GM21381 (cell line): ENCODE measurements at regions not wholly inside any gene's neighbourhood (a gene's known extent, or its start where the extent isn't known, plus 50 kb on each side); places are given as distances from the start of the nearest gene placed in this dataset.

Experiments
- ATAC-seq: cut with Tn5 transposase; IDR thresholded peaks from one replicate; pipeline ENCODE4 v1.9.1; 2021; ENCODE audit warnings: mild to moderate bottlenecking, moderate library complexity; ENCODE audit not compliant: unreplicated experiment

- no peak for ATAC-seq
Measured at GRCh38 chr5:13480834-13481233, 463.7 kb downstream of the DNAH5 start.

- no peak for ATAC-seq
Measured at GRCh38 chr5:13478831-13479465, 465.5 kb downstream of the DNAH5 start.

DNA sequence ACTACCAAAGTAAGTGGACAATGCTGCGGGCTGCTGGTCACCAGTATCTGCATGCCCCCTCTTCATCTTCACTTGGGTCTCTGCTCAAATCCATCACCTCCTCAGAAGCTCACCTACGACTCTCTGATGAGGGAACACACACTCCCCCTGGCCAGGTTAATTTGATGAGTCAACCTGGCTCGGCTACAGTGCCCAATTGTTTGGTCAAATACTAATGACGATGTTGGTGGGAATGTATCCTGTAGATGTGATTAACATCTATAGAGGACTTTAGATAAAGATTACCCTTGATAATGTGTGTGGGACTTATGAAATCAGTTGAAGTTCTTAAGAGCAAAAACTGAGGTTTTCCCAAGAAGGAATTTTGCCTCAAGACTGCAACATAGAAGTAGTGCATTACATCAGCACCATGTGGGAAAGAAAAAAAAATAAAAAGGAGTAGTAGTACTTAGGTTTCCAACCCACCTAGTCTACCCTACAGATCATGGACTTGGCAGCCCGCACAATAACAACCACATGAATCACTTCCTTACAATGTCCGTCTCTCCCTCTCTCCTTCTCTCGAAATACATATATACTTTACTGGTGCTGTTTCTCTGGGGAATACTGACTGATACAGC, 467.3 kb downstream of the DNAH5 start:
- no peak for ATAC-seq

DNA sequence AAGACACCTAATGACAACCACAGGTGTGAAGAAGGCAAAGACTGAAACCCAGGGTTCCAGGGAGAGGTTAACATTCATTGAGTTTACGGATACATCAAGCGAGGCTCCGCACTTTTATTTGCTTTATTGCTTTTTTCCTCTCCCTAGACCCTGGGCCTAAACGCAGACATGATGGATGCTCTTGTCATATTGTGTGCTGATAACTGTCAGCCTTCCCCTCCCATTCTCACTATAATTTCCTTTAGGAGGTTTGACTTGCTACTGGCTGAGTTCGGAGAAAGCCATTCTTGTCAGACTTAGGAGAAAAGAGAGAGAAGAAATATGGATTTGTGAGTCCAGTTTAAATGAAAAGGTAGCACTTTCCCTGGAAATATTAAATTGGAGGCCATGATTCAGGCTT, 471.6 kb downstream of the DNAH5 start:
- no peak for ATAC-seq

DNA sequence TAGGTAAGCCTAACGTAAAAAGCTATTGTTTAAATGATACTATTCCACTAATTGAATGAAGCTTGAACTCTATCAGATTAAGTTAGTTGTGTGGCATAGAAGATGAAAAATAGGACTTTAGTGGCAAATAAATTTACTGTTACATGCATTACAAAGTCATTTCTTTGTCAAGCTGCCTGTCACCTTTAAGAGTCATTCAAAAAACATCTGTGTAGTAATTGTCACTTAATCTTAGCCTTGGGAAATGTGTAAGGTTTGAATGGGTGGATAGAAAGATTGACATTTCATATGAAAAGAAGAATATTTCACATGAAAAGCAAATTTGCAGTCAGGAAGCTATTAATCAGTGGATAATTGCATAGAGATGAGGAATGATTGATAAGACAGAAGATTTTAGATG, 473.5 kb downstream of the DNAH5 start:
- no peak for ATAC-seq

DNA sequence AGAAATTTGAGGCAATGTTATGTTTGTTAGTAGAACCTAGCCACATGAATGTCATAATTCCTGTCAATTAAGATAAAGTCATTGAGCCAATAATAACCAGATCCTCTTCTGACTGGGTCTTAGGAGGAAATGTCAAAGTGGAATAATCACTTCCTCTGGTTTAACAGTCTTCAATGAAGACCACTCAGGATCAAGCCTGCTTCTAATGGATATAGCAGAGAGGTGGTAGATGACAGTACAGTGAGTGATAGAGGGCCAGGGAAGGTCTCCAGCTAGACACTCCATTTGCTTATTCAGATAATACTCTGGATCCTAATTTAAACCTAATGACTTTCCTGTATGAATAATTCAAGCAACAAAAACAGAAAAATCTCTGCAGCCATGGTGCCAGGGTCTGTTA, 474.2 kb downstream of the DNAH5 start:
- ATAC-seq, result no peak

DNA sequence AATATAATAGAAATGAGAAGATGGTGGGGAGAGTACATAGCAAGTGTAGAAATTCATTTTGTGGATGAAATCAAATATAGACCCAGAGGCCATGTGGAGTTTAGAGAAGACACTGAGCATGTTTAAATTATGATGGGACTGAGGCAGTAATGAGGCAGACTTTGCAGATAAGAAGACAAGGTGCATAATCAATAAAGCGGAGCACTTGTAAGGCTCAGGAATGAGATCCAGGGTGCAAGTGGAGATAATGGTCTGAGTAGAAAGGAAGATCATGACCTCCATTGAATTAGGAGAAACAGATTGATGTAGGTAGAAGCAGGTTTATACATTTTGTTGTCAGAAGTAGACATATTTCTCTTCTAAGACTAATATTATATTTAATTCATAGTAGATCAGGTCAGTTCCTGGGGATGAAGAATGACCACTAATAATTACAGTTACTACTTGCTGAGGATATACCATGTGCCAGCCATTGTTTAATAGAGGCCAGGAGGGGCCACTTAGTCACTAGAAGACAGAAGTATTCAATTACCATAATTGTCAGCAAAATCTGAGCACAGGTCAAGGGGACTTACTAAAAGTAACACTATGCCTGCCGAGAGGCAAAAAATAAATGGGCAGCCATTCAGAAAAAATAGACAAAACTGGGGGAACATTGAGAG, 479.8 kb downstream of the DNAH5 start:
- ATAC-seq, result no peak

GRCh38 chr5:13460587-13460986, 483.9 kb downstream of the DNAH5 start:
- no peak for ATAC-seq

- ATAC-seq, result no peak
Measured at GRCh38 chr5:13454050-13454449, 490.4 kb downstream of the DNAH5 start.

GRCh38 chr5:13448843-13449242, 495.6 kb downstream of the DNAH5 start:
- ATAC-seq, result no peak

DNA sequence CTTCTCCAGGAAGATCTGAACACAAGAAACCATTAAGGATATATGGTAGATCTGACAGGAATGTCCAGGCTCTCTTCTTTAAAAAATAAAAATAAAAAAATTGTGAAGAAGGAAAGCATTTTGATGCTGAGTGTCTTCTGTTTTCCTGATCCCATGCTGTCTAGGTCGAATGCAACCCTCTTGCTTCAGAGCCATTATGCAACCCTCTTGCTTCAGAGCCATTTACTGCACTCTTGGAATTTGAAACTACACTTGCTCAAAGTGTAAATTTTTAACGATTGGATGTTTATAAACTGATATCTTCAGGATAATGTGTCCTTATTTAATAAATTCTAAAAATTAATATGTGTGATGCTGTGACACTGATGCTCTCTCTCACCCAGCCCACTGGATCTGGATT, 505.1 kb downstream of the DNAH5 start:
- no peak for ATAC-seq

DNA sequence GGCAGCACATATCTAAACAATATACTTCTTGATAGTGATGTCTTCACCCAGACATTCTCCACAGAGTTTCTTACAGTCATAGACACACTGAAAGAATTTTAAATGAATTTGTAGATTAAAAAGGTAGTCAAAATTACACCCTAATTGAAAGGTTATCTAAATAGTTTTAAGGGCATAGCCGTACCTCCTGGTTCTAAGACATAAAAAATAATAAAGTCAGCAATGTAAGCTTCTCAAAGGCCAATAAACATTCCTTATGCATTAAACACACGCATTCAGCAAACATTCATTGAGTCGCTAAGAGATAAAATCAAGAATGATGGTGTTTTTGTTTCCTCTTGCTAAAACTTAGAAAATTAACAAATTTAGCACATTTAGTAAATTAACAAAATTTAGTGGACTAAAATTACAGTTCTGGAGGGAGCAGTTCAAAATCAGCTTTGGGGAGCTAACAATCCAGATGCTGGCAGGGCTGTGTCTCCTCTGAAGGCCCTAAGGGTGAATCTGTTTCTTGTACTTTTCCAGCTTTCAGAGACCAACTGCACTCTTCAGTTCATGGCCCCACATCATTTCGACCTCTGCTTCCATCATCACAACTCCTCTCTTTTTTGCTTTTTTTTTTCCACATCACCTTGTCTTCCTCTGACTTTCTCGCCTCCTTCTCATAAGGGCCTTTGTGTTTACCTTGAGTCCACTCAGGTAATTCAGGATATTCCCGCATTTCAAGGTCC, 516.5 kb downstream of the DNAH5 start:
- ATAC-seq, result no peak

GRCh38 chr5:13412040-13412595, 532.4 kb downstream of the DNAH5 start:
- no peak for ATAC-seq

- no peak for ATAC-seq
Measured at GRCh38 chr5:13408616-13409015, 535.9 kb downstream of the DNAH5 start.

- no peak for ATAC-seq
Measured at GRCh38 chr5:13403351-13403750, 541.1 kb downstream of the DNAH5 start.

DNA sequence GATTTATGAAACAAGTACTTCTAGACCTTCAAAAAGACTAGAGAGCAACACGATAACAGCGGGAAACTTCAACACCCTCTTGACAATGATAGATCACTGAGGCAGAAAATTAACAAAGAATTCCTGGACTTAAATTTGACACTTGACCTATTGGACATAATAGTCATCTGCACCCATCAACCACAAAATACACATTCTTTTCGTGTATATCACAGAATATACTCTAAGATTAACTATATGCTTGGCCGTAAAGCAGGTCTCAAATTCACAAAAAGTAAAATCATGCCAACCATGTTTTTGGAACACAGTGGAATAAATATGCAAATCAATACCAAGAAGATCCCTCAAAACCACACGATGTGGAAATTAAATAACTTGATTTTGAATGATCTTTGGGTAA, 559.4 kb downstream of the DNAH5 start:
- ATAC-seq, result no peak

GRCh38 chr5:13382232-13382631, 562.3 kb downstream of the DNAH5 start:
- no peak for ATAC-seq

DNA sequence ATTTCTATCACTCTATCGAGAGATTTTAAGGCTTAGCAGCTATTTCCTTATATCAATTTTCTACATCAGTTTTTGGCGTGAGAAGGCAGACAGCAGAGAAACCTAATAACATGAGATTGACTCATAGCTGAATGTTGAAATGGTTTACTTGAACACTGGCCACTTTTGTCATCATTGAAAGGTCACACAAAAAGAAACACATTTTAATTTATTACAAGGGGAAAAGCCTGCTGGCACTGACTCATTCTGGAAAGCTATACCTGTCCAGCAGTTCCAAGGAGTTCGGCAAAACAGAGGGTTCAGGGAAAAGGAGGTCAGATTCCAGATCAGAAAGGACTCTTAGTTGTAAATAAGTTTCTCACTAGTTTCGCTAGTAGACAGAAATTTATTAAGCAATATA, 566.4 kb downstream of the DNAH5 start:
- no peak for ATAC-seq

- ATAC-seq, result no peak
Measured at GRCh38 chr5:13359344-13359743, 585.1 kb downstream of the DNAH5 start.

- ATAC-seq, result no peak
Measured at GRCh38 chr5:13358342-13358741, 586.1 kb downstream of the DNAH5 start.

DNA sequence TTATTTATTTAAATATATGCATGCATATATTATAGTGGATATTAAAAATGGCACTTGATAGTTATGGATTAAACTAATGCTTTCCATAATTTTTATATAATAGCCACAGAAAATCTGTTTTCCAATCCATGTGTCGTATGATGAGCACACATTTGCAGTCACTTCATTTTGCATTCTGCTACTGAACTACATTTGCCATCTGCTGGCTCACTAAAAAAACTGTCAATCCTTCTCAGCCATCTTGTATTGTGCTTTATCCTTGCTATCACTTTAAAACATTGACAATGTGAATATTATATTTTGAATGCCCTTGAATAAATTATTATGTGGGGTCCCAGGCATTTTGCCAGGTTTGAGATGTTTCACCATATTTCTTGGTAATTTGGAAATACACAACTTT, 586.6 kb downstream of the DNAH5 start:
- no peak for ATAC-seq

GRCh38 chr5:13356226-13356625, 588.3 kb downstream of the DNAH5 start:
- no peak for ATAC-seq
